Loucy (cell line): ENCODE measurements at regions not wholly inside any gene's neighbourhood (a gene's known extent, or its start where the extent isn't known, plus 50 kb on each side); places are given as distances from the start of the nearest gene placed in this dataset.

Source experiments
- EZH2phosphoT487 ChIP-seq: fragments of 200-600 bp; IDR thresholded peaks from 2 replicates; pipeline ENCODE4 v1.6.1; 2018; ENCODE audit warnings: antibody characterized with exemption, mild to moderate bottlenecking, moderate library complexity, borderline replicate concordance
- TF ChIP-seq, protein P1 (sequence below): fragments of 200-600 bp; sonication (generic); conservative IDR thresholded peaks from 2 replicates; pipeline ENCODE4 v1.5.1; 2014; ENCODE audit warnings: mild to moderate bottlenecking, antibody characterized with exemption, low read length

- TF ChIP-seq, protein P1, sequence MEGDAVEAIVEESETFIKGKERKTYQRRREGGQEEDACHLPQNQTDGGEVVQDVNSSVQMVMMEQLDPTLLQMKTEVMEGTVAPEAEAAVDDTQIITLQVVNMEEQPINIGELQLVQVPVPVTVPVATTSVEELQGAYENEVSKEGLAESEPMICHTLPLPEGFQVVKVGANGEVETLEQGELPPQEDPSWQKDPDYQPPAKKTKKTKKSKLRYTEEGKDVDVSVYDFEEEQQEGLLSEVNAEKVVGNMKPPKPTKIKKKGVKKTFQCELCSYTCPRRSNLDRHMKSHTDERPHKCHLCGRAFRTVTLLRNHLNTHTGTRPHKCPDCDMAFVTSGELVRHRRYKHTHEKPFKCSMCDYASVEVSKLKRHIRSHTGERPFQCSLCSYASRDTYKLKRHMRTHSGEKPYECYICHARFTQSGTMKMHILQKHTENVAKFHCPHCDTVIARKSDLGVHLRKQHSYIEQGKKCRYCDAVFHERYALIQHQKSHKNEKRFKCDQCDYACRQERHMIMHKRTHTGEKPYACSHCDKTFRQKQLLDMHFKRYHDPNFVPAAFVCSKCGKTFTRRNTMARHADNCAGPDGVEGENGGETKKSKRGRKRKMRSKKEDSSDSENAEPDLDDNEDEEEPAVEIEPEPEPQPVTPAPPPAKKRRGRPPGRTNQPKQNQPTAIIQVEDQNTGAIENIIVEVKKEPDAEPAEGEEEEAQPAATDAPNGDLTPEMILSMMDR = no peak
- no peak for TF ChIP-seq EZH2phosphoT487
Observed at GRCh38 chr10:58989486-58990039, 186.9 kb upstream of the PHYHIPL start.
